ENCODE measurements at regions not wholly inside any gene's neighbourhood (a gene's known extent, or its start where the extent isn't known, plus 50 kb on each side); places are given as distances from the start of the nearest gene placed in this dataset.

GRCh38 chr1:208324005-208324404 is 79.8 kb upstream of the PLXNA2 start:
- TF ChIP-seq CTCF (IDR thresholded peaks at IDR 0.05) (no peak), POLR2A (IDR thresholded peaks at IDR 0.05) (no peak)
